B cell (primary cell): ENCODE measurements at regions not wholly inside any gene's neighbourhood (a gene's known extent, or its start where the extent isn't known, plus 50 kb on each side); places are given as distances from the start of the nearest gene placed in this dataset.

Experiments used
- EZH2 ChIP-seq: IDR thresholded peaks from 2 replicates; pipeline ENCODE4 v1.6.1; 2012; ENCODE audit warnings: borderline replicate concordance, low read depth, mild to moderate bottlenecking, moderate library complexity, low read length; ENCODE audit not compliant: insufficient read depth, poor library complexity, severe bottlenecking
- TF ChIP-seq, protein P1 (sequence below): fragments of 200-600 bp; IDR thresholded peaks from one replicate; pipeline ENCODE4 v1.8.0; 2022; ENCODE audit warnings: antibody characterized with exemption, mild to moderate bottlenecking

DNA sequence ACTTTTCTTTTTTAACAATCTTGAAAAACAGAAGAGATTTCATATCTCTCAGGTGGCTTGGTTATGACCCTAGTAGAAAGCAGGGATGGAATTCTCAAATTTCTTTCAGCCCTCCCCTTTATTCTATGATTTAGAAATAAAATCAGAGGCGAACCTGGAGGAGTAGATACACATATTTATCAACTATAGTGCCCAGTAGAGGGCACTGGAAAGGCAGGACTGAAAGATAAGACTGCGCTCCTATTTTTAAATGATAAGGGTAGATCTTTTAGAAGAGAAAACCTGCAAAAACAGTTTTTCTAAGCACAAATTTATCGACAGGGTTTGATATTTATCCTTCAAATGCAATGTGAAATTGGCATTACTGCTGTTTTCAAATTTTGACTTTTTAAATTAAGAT is 1296.6 kb downstream of the EPHA7 start:
- no peak for TF ChIP-seq EZH2
- TF ChIP-seq, protein P1, sequence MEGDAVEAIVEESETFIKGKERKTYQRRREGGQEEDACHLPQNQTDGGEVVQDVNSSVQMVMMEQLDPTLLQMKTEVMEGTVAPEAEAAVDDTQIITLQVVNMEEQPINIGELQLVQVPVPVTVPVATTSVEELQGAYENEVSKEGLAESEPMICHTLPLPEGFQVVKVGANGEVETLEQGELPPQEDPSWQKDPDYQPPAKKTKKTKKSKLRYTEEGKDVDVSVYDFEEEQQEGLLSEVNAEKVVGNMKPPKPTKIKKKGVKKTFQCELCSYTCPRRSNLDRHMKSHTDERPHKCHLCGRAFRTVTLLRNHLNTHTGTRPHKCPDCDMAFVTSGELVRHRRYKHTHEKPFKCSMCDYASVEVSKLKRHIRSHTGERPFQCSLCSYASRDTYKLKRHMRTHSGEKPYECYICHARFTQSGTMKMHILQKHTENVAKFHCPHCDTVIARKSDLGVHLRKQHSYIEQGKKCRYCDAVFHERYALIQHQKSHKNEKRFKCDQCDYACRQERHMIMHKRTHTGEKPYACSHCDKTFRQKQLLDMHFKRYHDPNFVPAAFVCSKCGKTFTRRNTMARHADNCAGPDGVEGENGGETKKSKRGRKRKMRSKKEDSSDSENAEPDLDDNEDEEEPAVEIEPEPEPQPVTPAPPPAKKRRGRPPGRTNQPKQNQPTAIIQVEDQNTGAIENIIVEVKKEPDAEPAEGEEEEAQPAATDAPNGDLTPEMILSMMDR, result no peak
